Activated T-helper 1 cell treated with anti-CD3 and anti-CD28 coated beads, Interleukin-12 subunit alpha, Interleukin-12 subunit beta, Interleukin-2, Interleukin-4 antibody, amounts not matched to agents 30 ng/mL and 10 ng/mL and 1 ng/mL, durations not matched to agents 14 hours and 24 hours and 36 hours (primary cell): ENCODE measurements at regions not wholly inside any gene's neighbourhood (a gene's known extent, or its start where the extent isn't known, plus 50 kb on each side); places are given as distances from the start of the nearest gene placed in this dataset.
"Not testable (repeated sequence)": the region's sequence is repeated elsewhere in the genome, so short reads cannot be mapped to it uniquely, and the experiment has no call there.

Experiments
- DNase-seq: peaks from one replicate; pipeline ENCODE4 v3.0.0; 2021; ENCODE audit warnings: low spot score
- H3K27ac Mint-ChIP-seq: one replicate; pipeline ENCODE4 v1.8.0; 2021; ENCODE audit warnings: mild to moderate bottlenecking, mixed read lengths
- H3K27me3 Mint-ChIP-seq: one replicate; pipeline ENCODE4 v1.8.0; 2022; ENCODE audit warnings: mild to moderate bottlenecking, moderate library complexity, mixed read lengths; ENCODE audit not compliant: insufficient read depth
- H3K36me3 Mint-ChIP-seq: one replicate; pipeline ENCODE4 v1.8.0; 2021; ENCODE audit warnings: low read depth, mixed read lengths
- H3K4me1 Mint-ChIP-seq: one replicate; pipeline ENCODE4 v1.8.0; 2021; ENCODE audit warnings: low read depth, mixed read lengths
- H3K4me3 Mint-ChIP-seq: one replicate; pipeline ENCODE4 v1.8.0; 2021; ENCODE audit warnings: mild to moderate bottlenecking, moderate library complexity, mixed read lengths
- H3K9me3 Mint-ChIP-seq: one replicate; pipeline ENCODE4 v1.8.0; 2021; ENCODE audit warnings: mixed read lengths
- intact Hi-C: fragments of 100-400 bp; cut with micrococcal nuclease; formaldehyde crosslinking; loops from one replicate; pipeline ENCODE4 v1.15.1; 2024

GRCh38 chr21:20259031-20259867 lies 739.0 kb upstream of the NCAM2 start:
- H3K27me3 Mint-ChIP-seq: no peaks in the 10 kb centered on the region
- no peak overlapping the region for H3K27ac Mint-ChIP-seq
- no peak for DNase-seq
- intact Hi-C loops: no loop called here
- H3K4me1 Mint-ChIP-seq: no peaks in the 10 kb centered on the region
- H3K36me3 Mint-ChIP-seq: no peaks in the 10 kb centered on the region
- no peak overlapping the region for H3K4me3 Mint-ChIP-seq
- peaks cover 15% of the 10 kb centered on the region for H3K9me3 Mint-ChIP-seq

- no peaks in the 10 kb centered on the region for H3K36me3 Mint-ChIP-seq
- no peak for DNase-seq
- H3K4me1 Mint-ChIP-seq: no peaks in the 10 kb centered on the region
- H3K27me3 Mint-ChIP-seq: no peaks in the 10 kb centered on the region
- intact Hi-C loops: no loop called here
- H3K9me3 Mint-ChIP-seq: peaks cover 14% of the 10 kb centered on the region
- H3K4me3 Mint-ChIP-seq: no peak overlapping the region
- no peak overlapping the region for H3K27ac Mint-ChIP-seq
Observed at GRCh38 chr21:20260124-20260523, 738.1 kb upstream of the NCAM2 start.

- Mint-ChIP-seq H3K27me3 (no peaks in the 10 kb centered on the region), H3K4me3 (no peak overlapping the region), H3K36me3 (no peaks in the 10 kb centered on the region), H3K27ac (no peak overlapping the region), H3K9me3 (peaks cover 15% of the 10 kb centered on the region), H3K4me1 (no peaks in the 10 kb centered on the region)
- no peak for DNase-seq
- intact Hi-C loops: no loop called here
Observed at GRCh38 chr21:20261364-20261763, 736.8 kb upstream of the NCAM2 start.

GRCh38 chr21:20265707-20266440 lies 732.3 kb upstream of the NCAM2 start:
- intact Hi-C loops: no loop called here
- no peak for DNase-seq
- no peaks in the 10 kb centered on the region for H3K27me3 Mint-ChIP-seq
- H3K4me1 Mint-ChIP-seq: no peaks in the 10 kb centered on the region
- H3K36me3 Mint-ChIP-seq: no peaks in the 10 kb centered on the region
- no peak overlapping the region for H3K27ac Mint-ChIP-seq
- H3K9me3 Mint-ChIP-seq: peaks cover 30% of the 10 kb centered on the region
- no peak overlapping the region for H3K4me3 Mint-ChIP-seq

DNA sequence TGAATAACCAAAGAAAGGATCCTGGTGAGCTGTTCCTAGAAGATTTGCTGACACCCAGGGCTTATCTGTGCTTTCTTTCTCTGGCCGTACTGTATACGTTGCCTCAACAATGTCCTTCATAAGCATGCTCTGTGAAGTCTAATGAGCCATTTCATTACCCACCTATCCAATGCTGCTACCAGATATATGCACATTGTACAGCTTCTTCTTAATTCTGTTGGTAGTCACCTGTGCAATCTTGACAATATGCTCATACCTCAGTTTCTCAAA lies 731.8 kb upstream of the NCAM2 start:
- no peak overlapping the region for H3K27ac Mint-ChIP-seq
- H3K9me3 Mint-ChIP-seq: peaks cover 26% of the 10 kb centered on the region
- intact Hi-C loops: no loop called here
- H3K27me3 Mint-ChIP-seq: no peaks in the 10 kb centered on the region
- H3K4me3 Mint-ChIP-seq: no peak overlapping the region
- DNase-seq: no peak
- H3K4me1 Mint-ChIP-seq: no peaks in the 10 kb centered on the region
- no peaks in the 10 kb centered on the region for H3K36me3 Mint-ChIP-seq

DNA sequence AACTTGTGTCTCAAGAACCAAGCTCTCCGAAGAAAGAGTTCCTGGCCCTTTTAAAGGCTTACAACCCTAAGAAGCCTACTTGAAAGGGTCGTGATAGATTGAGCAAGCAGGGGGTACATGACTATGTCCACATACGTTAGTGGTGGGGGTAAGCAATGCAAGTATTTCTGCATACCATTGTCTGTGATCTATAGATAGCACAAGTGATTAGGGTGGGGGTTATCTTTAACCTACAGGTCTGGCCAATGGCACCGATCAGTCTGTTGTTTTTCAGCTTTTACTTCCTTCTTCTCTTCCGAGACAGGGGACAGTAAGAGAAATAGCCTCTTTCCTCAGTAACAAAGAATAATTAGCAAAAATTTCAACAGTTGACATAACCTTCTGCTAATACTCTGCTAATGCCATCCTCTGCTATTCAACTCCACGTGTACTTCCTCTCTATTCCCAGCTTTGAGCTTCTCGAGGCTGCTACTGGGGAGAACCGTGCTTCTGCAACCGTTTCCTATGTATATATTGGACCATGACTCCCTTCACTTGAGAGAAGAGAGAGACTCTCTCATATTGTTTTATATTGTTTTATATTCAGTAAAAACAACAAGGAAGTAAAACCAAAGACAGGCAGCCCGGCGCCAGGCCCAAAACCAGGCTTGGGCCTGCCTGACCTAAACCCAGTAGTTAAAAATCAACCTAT lies 727.7 kb upstream of the NCAM2 start:
- Mint-ChIP-seq H3K27ac (no peak overlapping the region), H3K4me1 (no peaks in the 10 kb centered on the region), H3K9me3 (peaks cover 35% of the 10 kb centered on the region), H3K4me3 (no peak overlapping the region), H3K36me3 (no peaks in the 10 kb centered on the region), H3K27me3 (no peaks in the 10 kb centered on the region)
- DNase-seq: no peak
- intact Hi-C loops: no loop called here

DNA sequence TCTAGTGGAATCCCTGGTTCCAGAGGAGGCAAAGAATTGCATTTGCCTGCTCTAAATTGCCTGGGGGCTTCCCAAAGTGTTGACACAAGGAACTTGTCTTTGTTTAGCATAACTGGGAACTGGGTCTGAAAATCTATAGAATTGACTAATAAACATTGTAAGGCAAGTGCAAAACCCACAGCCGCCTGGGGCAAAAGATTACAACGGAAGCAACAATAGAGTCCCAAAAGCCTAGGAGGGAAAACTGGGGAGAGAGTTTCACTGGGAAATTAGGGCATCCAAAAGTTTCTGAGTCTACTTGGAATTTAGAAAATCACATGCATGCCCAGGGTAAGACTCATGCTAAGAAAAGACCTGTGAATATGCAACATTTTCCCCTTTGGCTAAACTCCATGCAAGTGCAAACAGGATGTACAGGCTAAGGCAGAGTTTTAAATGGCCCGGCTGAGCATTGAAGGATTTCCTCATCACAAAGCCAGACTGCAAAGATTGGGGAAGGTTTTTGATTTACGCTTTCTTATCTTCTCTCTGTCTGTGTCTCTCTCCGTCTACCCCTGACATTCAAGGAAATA lies 725.3 kb upstream of the NCAM2 start:
- no peak for DNase-seq
- Mint-ChIP-seq H3K9me3 (peaks cover 26% of the 10 kb centered on the region), H3K4me3 (no peak overlapping the region), H3K36me3 (no peaks in the 10 kb centered on the region), H3K4me1 (no peaks in the 10 kb centered on the region), H3K27ac (no peak overlapping the region), H3K27me3 (no peaks in the 10 kb centered on the region)
- intact Hi-C loops: no loop called here

- DNase-seq: no peak
Observed at GRCh38 chr21:20276377-20276776, 721.8 kb upstream of the NCAM2 start.

DNA sequence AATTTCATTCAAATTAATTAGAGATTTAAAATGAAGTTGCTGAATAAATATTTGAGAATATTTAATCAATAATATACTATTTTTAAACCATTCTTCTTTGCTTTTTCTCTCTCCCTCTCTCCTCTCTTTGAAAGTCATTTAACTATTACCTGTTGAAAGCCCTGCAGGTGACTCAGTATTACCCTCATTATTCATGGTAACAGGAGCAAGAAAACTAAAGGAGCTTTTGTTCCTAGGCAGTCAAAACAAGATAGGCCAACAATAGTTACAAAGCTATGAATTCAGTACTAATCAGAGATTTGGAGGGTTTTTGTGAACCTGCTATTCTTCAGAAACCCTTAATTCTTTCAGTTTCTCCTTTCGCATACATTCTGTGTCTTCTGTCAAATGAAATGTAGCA lies 721.3 kb upstream of the NCAM2 start:
- Mint-ChIP-seq H3K4me3 (no peak overlapping the region), H3K9me3 (peaks cover 18% of the 10 kb centered on the region), H3K4me1 (no peaks in the 10 kb centered on the region), H3K27me3 (no peaks in the 10 kb centered on the region), H3K27ac (no peak overlapping the region), H3K36me3 (no peaks in the 10 kb centered on the region)
- DNase-seq: no peak
- intact Hi-C loops: no loop called here

More at GRCh38 chr21:20276377-20276776, 721.8 kb upstream of the NCAM2 start:
- Mint-ChIP-seq H3K9me3 (peaks cover 21% of the 10 kb centered on the region), H3K4me1 (no peaks in the 10 kb centered on the region), H3K27me3 (no peaks in the 10 kb centered on the region), H3K27ac (no peak overlapping the region), H3K36me3 (no peaks in the 10 kb centered on the region), H3K4me3 (no peak overlapping the region)
- intact Hi-C loops: no loop called here

- H3K36me3 Mint-ChIP-seq: no peaks in the 10 kb centered on the region
- no peaks in the 10 kb centered on the region for H3K4me1 Mint-ChIP-seq
- no peak for DNase-seq
- H3K27ac Mint-ChIP-seq: no peak overlapping the region
- peaks cover 7% of the 10 kb centered on the region for H3K9me3 Mint-ChIP-seq
- no peaks in the 10 kb centered on the region for H3K27me3 Mint-ChIP-seq
- H3K4me3 Mint-ChIP-seq: no peak overlapping the region
- intact Hi-C loops: no loop called here
Observed at GRCh38 chr21:20283836-20284235, 714.4 kb upstream of the NCAM2 start.

GRCh38 chr21:20292280-20292679 lies 705.9 kb upstream of the NCAM2 start:
- no peaks in the 10 kb centered on the region for H3K36me3 Mint-ChIP-seq
- H3K9me3 Mint-ChIP-seq: no peaks in the 10 kb centered on the region
- no peaks in the 10 kb centered on the region for H3K4me1 Mint-ChIP-seq
- DNase-seq: no peak
- no peak overlapping the region for H3K27ac Mint-ChIP-seq
- no peaks in the 10 kb centered on the region for H3K27me3 Mint-ChIP-seq
- no peak overlapping the region for H3K4me3 Mint-ChIP-seq
- intact Hi-C loops: no loop called here

- intact Hi-C loops, H3K27ac Mint-ChIP-seq, H3K4me3 Mint-ChIP-seq, H3K36me3 Mint-ChIP-seq, H3K9me3 Mint-ChIP-seq, H3K4me1 Mint-ChIP-seq, H3K27me3 Mint-ChIP-seq, DNase-seq: not testable (repeated sequence)
Observed at GRCh38 chr21:20292854-20293253, 705.4 kb upstream of the NCAM2 start.

DNA sequence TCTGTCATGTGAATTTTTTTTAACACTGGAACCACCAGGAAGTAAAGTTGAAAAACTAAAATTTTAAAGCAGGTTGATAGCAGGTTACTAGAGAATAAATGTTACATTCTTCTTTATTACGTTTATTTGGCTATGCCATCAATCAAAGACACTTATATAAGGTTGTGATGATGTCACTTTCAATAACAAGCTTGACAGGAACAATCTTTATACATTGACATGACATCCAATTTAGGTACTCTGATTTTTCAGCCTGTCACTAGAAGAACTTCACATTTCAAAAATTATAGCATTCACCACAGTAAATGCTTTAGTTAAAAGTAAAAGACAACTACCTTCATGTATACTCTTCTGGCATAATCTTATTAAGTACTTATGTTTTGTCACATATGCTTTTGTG lies 696.8 kb upstream of the NCAM2 start:
- Mint-ChIP-seq H3K27ac (no peak overlapping the region), H3K4me1 (no peaks in the 10 kb centered on the region), H3K36me3 (no peaks in the 10 kb centered on the region), H3K4me3 (no peak overlapping the region), H3K27me3 (no peaks in the 10 kb centered on the region), H3K9me3 (peaks cover 10% of the 10 kb centered on the region)
- no peak for DNase-seq
- intact Hi-C loops: no loop called here
